Lower leg skin (tissue), 4 donors: ENCODE measurements at regions not wholly inside any gene's neighbourhood (a gene's known extent, or its start where the extent isn't known, plus 50 kb on each side); places are given as distances from the start of the nearest gene placed in this dataset.
"Not testable (repeated sequence)": the region's sequence is repeated elsewhere in the genome, so short reads cannot be mapped to it uniquely, and the experiment has no call there.

ENCODE experiments used
- DNase-seq, 2 donors: peaks; one replicate each; pipeline ENCODE4 v3.0.0-alpha.2; 2019; ENCODE audit warnings: low spot score in 2 of 2
- H3K4me3 ChIP-seq: fragments of 200-600 bp; sonication (generic); 2 replicates; pipeline ENCODE4 v1.5.1; 2017; ENCODE audit warnings: mild to moderate bottlenecking, low read depth; ENCODE audit not compliant: poor library complexity, severe bottlenecking
- POLR2A ChIP-seq, 2 donors: fragments of 450-650 bp; IDR thresholded peaks; one replicate each; pipeline ENCODE4 v1.6.1; 2016 to 2017; ENCODE audit warnings: antibody characterized with exemption in 2 of 2, mild to moderate bottlenecking in 1 of 2, moderate library complexity in 1 of 2
- WGBS, 2 donors: methylation state at CpG; one replicate each; pipeline ENCODE4 v1.1.5; 2018; 5-methylcytosine and 5-hydroxymethylcytosine counted together
- intact Hi-C: fragments of 100-400 bp; cut with DNase I; formaldehyde crosslinking; loops from one replicate; pipeline ENCODE4 v1.15.0; 2023; ENCODE audit warnings: low total_unique reads
- TF ChIP-seq, protein P1 (sequence below), 3 donors: fragments of 450-650 bp; IDR thresholded peaks; one replicate each; pipeline ENCODE4 v1.5.1; 2016; ENCODE audit warnings: antibody characterized with exemption in 3 of 3, mild to moderate bottlenecking in 3 of 3, moderate library complexity in 2 of 3

DNA sequence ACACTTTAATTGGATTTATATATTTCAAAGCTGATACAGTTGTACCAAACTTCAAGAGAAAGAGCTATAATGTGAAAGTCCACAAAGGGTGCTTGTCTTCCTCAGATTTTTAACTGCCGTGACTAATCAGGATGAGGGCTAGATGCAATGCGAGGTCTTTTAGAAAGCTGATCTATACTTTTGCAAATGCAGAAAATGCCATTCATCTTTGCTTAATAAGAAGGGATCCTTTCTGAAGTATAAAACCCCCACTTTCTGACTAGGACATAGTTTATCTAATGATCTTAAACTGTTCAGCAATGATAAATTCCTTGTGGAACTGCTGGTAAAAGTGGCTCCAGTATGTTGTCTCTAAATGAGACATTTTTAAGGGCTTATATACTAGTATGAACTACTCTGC is 102.7 kb upstream of the NGF start:
- DNase-seq, result no peak
- 91 to 94% methylated on average over 2 of the region's 2 CpGs for WGBS, 2 donors
- TF ChIP-seq POLR2A (IDR thresholded peaks at IDR 0.05), result no peak
- TF ChIP-seq, protein P1, sequence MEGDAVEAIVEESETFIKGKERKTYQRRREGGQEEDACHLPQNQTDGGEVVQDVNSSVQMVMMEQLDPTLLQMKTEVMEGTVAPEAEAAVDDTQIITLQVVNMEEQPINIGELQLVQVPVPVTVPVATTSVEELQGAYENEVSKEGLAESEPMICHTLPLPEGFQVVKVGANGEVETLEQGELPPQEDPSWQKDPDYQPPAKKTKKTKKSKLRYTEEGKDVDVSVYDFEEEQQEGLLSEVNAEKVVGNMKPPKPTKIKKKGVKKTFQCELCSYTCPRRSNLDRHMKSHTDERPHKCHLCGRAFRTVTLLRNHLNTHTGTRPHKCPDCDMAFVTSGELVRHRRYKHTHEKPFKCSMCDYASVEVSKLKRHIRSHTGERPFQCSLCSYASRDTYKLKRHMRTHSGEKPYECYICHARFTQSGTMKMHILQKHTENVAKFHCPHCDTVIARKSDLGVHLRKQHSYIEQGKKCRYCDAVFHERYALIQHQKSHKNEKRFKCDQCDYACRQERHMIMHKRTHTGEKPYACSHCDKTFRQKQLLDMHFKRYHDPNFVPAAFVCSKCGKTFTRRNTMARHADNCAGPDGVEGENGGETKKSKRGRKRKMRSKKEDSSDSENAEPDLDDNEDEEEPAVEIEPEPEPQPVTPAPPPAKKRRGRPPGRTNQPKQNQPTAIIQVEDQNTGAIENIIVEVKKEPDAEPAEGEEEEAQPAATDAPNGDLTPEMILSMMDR (IDR thresholded peaks at IDR 0.05), result no peak
- intact Hi-C loops, result no loop called here
- H3K4me3 ChIP-seq, result no peak overlapping the region

DNA sequence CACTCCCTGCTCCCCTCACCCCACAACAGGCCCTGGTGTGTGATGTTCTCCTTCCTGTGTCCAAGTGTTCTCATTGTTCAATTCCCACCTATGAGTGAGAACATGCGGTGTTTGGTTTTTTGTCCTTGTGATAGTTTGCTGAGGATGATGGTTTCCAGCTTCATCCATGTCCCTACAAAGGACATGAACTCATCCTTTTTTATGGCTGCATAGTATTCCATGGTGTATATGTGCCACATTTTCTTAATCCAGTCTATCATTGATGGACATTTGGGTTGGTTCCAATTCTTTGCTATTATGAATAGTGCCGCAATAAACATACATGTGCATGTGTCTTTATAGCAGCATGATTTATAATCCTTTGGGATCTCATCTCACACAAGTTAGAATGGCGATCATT is 101.5 kb upstream of the NGF start:
- DNase-seq, H3K4me3 ChIP-seq, intact Hi-C loops: not testable (repeated sequence)
- WGBS, 2 donors, result 95 to 98% methylated on average over 3 of the region's 3 CpGs

DNA sequence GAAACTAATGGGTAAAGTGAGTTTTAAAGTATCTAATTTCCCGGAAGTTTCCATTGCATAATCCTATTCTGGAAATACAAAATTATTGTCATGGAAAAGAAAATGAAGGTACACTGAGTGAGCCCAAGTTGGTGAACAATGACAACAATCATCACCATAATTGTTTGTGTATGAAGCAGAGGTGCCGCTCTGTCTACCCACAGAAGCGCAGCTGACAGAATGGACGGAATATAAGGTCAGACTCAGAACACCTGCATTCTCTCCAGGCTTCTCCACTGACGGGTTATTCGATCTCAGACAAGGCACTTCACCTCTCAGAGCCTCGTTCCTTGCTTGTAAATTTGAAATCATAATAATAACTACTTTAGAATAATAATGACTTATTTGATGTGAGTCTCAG is 99.1 kb upstream of the NGF start:
- WGBS, 2 donors, result 85 to 86% methylated on average over 7 of the region's 7 CpGs
- intact Hi-C loops, result no loop called here
- DNase-seq, result no peak
- TF ChIP-seq, protein P1 (IDR thresholded peaks at IDR 0.05), result no peak
- no peak for TF ChIP-seq POLR2A (IDR thresholded peaks at IDR 0.05)
- no peak overlapping the region for H3K4me3 ChIP-seq

DNA sequence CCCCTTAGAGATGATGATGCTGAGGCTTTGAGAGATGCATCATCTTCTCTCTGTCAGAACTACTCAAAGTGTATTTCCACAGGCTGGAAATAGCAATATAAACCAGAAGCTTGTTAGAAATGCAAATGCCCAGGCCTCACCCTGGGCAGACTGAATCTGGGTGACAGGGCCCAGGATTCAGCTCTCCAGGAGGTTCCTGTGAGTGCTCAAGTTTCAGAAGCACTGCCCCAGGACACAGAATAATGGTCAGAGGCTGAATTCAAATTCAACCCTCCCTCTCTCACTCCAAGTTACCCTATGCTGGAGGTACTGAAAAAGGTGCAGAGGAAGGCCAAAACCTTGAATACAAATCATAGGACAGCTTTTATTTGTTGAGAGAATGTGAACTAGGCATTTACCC is 98.5 kb upstream of the NGF start:
- no peak for TF ChIP-seq POLR2A (IDR thresholded peaks at IDR 0.05)
- TF ChIP-seq, protein P1 (IDR thresholded peaks at IDR 0.05), result no peak
- intact Hi-C loops, result no loop called here
- no peak for DNase-seq
- no peak overlapping the region for H3K4me3 ChIP-seq

DNA sequence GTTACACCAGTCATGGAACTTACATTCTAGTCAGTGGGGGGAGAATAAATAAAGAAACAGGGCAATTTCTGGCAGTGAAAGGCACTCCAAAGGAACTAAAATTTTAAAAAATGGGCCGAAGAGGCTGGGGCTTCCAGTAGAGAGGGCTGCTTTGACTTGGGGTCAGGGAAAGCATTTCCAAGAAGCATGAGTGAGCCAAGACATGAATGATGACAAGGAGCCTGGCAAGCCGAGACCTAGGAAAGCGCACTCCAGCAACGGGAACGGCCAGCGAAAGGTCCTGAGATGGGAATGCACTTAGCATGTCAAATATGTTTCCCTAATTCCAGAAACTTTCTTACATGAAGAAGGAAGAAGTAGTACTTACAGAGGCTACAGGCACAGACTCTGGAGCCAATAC is 95.4 kb upstream of the NGF start:
- intact Hi-C loops, result no loop called here
- no peak overlapping the region for H3K4me3 ChIP-seq
- WGBS, 2 donors, result 46 to 71% methylated on average over 6 of the region's 6 CpGs
- no peak for TF ChIP-seq POLR2A (IDR thresholded peaks at IDR 0.05)
- TF ChIP-seq, protein P1 (IDR thresholded peaks at IDR 0.05), result no peak
- DNase-seq, result no peak

DNA sequence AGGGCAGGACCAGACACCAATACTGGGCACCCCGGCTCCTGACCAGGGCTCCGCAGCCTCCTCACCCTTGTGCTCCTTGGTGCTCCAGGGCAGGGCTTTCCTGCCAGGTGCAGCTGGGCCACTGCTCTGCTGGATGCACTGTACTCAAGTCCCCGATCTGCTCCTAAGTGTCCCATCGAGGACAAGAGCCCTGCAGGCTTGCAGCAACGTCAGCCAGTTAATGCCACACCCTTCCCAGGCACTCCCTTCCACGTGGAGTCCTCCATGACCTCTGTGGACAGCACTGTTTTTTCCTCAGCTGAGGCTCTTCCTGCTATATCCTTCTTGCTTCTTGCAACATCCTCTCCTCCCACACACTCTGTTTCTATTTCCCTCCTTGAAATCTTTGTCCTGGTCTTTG is 94.0 kb upstream of the NGF start:
- H3K4me3 ChIP-seq, result no peak overlapping the region
- DNase-seq, result no peak
- intact Hi-C loops, result no loop called here
- 49 to 54% methylated on average over 6 of the region's 6 CpGs for WGBS, 2 donors
- no peak for TF ChIP-seq POLR2A (IDR thresholded peaks at IDR 0.05)
- TF ChIP-seq, protein P1 (IDR thresholded peaks at IDR 0.05), result no peak
